T47D (cell line): ENCODE measurements at regions not wholly inside any gene's neighbourhood (a gene's known extent, or its start where the extent isn't known, plus 50 kb on each side); places are given as distances from the start of the nearest gene placed in this dataset.

Source experiments
- DNase-seq, 2 experiments: peaks; one replicate each; pipeline versions ENCODE4 v3.0.0 to v3.0.0-alpha.2; 2011 to 2012; ENCODE audit warnings: low read depth in 1 of 2, low spot score in 1 of 2
- JUND ChIP-seq: IDR thresholded peaks from 2 replicates; pipeline ENCODE4 v1.6.1; 2012; ENCODE audit warnings: low read depth
- in situ Hi-C: cut with HindIII; loops from 2 replicates; pipeline ENCODE4 v1.10.0; 2016; ENCODE audit warnings: low sequenced_read_pairs, low pct_unique_long_range_greater_than_20kb

- DNase-seq = peak in 1 of 2 experiments; percentile 40
- TF ChIP-seq JUND = no peak
- in situ Hi-C loops = no loop called here
Measured at GRCh38 chr3:177921153-177921552, 615.1 kb upstream of the KCNMB2 start.

GRCh38 chr3:177924261-177924660 is 612.0 kb upstream of the KCNMB2 start:
- in situ Hi-C loops = no loop called here

GRCh38 chr3:177928172-177928873 is 607.9 kb upstream of the KCNMB2 start:
- in situ Hi-C loops = no loop called here
- DNase-seq = no peak
- no peak for TF ChIP-seq JUND

More at GRCh38 chr3:177924261-177924660, 612.0 kb upstream of the KCNMB2 start:
- no peak for DNase-seq
- TF ChIP-seq JUND = no peak

DNA sequence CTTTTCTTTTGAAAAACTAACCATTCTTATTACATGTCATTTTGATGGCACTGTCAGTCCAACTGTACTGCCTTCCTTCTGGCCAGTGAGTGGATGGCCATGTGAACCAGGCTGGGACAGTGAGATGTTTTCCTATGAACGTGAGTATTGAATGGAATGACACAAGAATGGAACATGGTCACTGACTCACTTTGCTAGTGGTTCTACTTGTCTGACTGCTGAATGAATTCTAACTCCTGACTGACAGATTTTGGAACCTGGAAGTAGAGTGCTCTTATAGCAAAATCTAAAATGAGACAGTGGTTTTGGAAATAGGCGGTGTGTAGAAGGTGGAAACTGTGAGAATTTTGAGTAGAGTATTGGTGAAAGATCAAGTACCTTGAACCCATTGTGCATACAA is 606.9 kb upstream of the KCNMB2 start:
- peak in 1 of 2 experiments; percentile 44 for DNase-seq
- in situ Hi-C loops = no loop called here
- TF ChIP-seq JUND = no peak

DNA sequence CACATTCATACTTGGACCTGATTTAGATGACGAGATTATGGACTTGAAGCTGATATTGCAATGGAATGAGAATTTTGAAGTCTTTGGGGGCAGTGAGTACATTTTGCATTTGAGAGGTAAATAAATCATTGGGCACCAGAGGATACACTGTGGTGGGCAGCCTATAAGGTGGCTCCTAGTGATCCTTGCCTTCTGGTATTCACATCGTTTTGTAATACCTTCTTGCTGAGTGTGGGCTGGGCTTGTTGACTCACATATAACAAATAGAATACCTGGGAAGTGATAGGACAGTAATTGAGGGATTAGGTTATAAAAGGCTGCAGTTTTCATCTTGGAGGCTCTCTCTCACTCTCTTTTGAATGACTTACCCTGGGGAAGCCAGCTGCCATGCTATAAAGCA is 605.5 kb upstream of the KCNMB2 start:
- no peak for DNase-seq
- in situ Hi-C loops = no loop called here
- no peak for TF ChIP-seq JUND

- DNase-seq = no peak
- TF ChIP-seq JUND = no peak
- in situ Hi-C loops = no loop called here
Measured at GRCh38 chr3:177931346-177931745, 604.9 kb upstream of the KCNMB2 start.

GRCh38 chr3:177932346-177932745 is 603.9 kb upstream of the KCNMB2 start:
- DNase-seq = no peak
- in situ Hi-C loops = no loop called here
- TF ChIP-seq JUND = no peak

DNA sequence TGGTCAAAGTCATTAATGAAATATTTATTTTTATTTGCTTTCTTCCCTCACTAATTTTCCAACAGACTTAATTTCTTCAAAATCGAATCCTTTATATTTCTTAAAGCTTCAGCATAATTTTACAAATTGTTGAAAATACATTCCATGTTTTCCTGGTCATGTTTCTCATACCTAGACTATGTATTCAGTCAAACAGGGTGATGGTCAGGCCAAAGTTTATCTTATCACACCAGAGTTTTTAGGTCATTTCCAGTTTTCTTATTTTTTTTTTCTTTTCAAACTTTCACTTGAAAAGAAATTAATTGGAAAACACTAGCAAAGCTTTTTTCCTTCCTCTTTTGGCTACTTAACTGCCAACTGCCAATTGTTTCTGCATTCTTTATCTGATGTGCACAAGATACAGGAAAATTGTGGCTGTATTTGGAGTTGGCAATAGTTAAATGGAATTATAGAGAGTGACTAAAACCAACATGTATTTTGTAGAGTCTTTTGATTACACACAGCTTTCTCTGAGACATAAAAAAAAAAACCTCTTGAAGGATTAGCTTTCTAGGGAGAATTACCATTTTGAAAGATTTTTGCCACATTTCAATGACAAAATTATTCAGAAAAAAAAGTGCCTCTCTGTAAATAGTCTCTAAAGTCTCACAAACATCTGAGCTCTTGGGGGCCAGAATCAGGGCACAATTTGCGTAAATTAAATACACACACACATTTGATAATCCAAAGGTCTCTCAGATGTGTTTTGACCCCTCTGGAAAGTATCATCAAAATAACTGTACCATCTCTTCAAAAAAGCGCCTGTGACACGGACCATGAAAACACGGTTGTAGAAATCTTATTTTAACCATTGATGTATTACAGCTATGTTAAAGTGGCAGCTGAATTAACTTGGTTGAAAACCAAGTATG is 603.2 kb upstream of the KCNMB2 start:
- in situ Hi-C loops = no loop called here
- no peak for DNase-seq
- TF ChIP-seq JUND = no peak

- DNase-seq = no peak
- in situ Hi-C loops = no loop called here
- TF ChIP-seq JUND = no peak
Measured at GRCh38 chr3:177934001-177934891, 602.0 kb upstream of the KCNMB2 start.

GRCh38 chr3:177935047-177935446 is 601.2 kb upstream of the KCNMB2 start:
- in situ Hi-C loops = no loop called here
- TF ChIP-seq JUND = no peak
- no peak for DNase-seq

DNA sequence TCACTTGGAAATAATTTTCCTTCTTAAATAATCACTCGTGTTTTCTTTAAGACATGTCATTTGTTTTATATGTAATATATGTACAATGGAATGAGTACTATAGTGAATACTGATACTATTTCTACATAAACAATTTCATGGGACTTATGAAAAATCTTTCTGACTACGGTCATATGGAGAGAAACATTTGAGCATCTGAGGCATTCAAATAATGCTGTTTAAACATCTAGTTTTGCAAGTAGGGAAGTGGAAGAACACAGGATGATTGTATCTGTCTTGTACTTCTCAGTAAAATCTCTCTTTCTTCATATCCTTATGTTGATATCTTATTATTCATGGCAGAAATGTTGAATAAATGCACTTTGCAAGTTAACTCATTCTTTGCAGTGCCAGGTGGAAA is 599.5 kb upstream of the KCNMB2 start:
- in situ Hi-C loops = no loop called here
- DNase-seq = no peak
- no peak for TF ChIP-seq JUND

GRCh38 chr3:177942911-177943310 is 593.3 kb upstream of the KCNMB2 start:
- in situ Hi-C loops = no loop called here
- TF ChIP-seq JUND = no peak
- DNase-seq = no peak
